GM18505 (cell line): ENCODE measurements at regions not wholly inside any gene's neighbourhood (a gene's known extent, or its start where the extent isn't known, plus 50 kb on each side); places are given as distances from the start of the nearest gene placed in this dataset.
A peak's percentile ranks its signal among the peaks of the same experiment; 100 is the strongest.

ENCODE experiments used
- ATAC-seq: cut with Tn5 transposase; IDR thresholded peaks from one replicate; pipeline ENCODE4 v1.9.1; 2021; ENCODE audit not compliant: unreplicated experiment
- POLR2A ChIP-seq: IDR thresholded peaks from 4 replicates; pipeline ENCODE4 v1.6.1; 2011; ENCODE audit warnings: borderline replicate concordance; ENCODE audit not compliant: insufficient read depth, insufficient read length; ENCODE audit errors: extremely low read depth

GRCh38 chr2:104425850-104426595 lies 427.9 kb upstream of the POU3F3 start:
- no peak for TF ChIP-seq POLR2A
- ATAC-seq = no peak

- ATAC-seq = no peak
- TF ChIP-seq POLR2A = no peak
These were observed 425.8 kb upstream of the POU3F3 start for GRCh38 chr2:104428155-104428554.

- no peak for ATAC-seq
- TF ChIP-seq POLR2A = no peak
These were observed 424.1 kb upstream of the POU3F3 start for GRCh38 chr2:104429639-104430358.

- TF ChIP-seq POLR2A = no peak
- ATAC-seq = no peak
These were observed 423.6 kb upstream of the POU3F3 start for GRCh38 chr2:104430359-104430740.

- no peak for TF ChIP-seq POLR2A
- no peak for ATAC-seq
These were observed 423.1 kb upstream of the POU3F3 start for GRCh38 chr2:104430852-104431251.

GRCh38 chr2:104431701-104432121 lies 422.2 kb upstream of the POU3F3 start:
- TF ChIP-seq POLR2A = no peak
- no peak for ATAC-seq

GRCh38 chr2:104432401-104432800 lies 421.5 kb upstream of the POU3F3 start:
- TF ChIP-seq POLR2A = no peak
- ATAC-seq = no peak

- no peak for ATAC-seq
- TF ChIP-seq POLR2A = no peak
These were observed 420.9 kb upstream of the POU3F3 start for GRCh38 chr2:104432991-104433390.

- no peak for TF ChIP-seq POLR2A
- ATAC-seq = no peak
These were observed 420.3 kb upstream of the POU3F3 start for GRCh38 chr2:104433657-104434056.

- peak; percentile 96 for ATAC-seq
- TF ChIP-seq POLR2A = no peak
These were observed 419.6 kb upstream of the POU3F3 start for GRCh38 chr2:104434318-104434792.

GRCh38 chr2:104434966-104435365 lies 418.9 kb upstream of the POU3F3 start:
- ATAC-seq = no peak
- TF ChIP-seq POLR2A = no peak

- TF ChIP-seq POLR2A = no peak
- ATAC-seq = no peak
These were observed 415.4 kb upstream of the POU3F3 start for GRCh38 chr2:104438481-104438880.

- no peak for TF ChIP-seq POLR2A
- ATAC-seq = no peak
These were observed 410.8 kb upstream of the POU3F3 start for GRCh38 chr2:104443145-104443544.

- ATAC-seq = no peak
- TF ChIP-seq POLR2A = no peak
These were observed 409.5 kb upstream of the POU3F3 start for GRCh38 chr2:104444392-104444791.
